ENCODE measurements at regions not wholly inside any gene's neighbourhood (a gene's known extent, or its start where the extent isn't known, plus 50 kb on each side); places are given as distances from the start of the nearest gene placed in this dataset.

DNA sequence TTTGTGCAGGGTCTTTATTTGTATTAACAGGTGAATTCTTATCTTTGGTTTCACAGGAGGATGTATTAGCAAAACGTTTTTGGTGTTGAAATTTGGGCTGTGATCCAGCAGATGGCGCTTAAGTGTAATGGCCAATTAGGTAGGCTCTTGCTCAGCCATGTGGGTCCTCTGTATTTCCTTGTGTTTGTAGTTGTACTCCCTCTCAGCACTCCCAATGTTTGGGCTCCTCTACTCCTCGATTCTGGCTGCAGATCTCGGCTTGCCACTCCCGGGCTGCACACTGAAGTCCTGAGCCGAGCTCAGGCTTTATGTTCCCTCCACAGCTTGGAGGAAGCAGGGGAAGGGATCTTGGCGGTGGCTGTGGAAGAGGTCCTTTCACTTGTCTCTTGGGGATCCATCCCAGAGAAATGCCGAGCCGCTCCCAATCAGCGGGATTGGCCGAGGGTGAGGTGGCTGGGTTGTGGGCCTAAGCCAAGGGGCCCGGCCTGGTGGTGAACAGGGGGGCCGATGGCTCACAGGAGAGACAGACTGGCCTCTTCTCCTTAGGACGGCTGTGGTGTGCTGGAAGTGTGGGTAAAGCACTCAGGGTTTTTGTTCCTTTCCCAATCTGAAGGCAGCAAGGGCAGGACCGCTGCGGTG lies 133.7 kb downstream of the AEBP2 start:
- peak in 1 of 3 experiments; percentile 26 for DNase-seq (ENCODE audit: low read depth in 3 of 3)

DNA sequence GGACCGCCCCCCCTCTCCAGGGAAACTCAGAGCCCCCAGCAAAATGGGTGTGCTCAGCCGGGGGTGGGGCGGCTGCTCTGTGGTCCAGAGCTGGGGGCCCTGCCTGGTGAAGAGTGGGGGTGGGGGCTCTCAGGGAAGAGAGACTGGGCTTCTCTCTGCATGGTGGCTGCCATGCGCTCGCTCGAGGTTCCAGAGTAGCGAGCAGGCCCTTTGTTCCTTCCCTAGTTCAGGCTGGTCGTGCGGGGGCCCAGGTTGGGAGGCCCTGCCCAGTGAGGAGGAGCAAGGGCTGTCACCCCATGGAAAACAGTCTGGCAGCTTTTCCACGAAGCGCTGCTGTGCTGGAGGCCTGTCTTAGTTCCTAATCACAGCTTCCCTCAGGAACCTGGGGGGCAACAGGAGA lies 134.6 kb downstream of the AEBP2 start:
- no peak for DNase-seq (ENCODE audit: low read depth in 3 of 3)

DNA sequence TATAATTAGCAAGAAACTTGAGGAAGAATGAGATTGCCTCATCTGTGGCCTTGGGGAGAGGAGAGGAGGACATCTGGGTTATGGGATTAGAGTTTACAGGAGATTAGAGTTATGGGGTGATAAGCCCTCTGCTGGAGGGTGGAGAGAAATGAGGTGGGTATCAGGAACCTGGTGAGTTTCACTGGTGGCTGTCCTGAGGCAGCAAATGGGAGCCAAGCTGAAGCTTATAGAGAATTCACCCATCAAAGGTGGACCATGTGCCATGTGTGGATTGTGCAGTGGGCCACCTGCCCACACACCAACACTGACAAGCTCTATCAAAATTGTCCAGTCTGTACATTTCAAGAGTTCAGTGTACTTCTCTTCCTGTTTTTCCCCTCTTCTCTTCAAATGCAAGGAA lies 135.3 kb downstream of the AEBP2 start:
- no peak for DNase-seq (ENCODE audit: low read depth in 3 of 3)

DNA sequence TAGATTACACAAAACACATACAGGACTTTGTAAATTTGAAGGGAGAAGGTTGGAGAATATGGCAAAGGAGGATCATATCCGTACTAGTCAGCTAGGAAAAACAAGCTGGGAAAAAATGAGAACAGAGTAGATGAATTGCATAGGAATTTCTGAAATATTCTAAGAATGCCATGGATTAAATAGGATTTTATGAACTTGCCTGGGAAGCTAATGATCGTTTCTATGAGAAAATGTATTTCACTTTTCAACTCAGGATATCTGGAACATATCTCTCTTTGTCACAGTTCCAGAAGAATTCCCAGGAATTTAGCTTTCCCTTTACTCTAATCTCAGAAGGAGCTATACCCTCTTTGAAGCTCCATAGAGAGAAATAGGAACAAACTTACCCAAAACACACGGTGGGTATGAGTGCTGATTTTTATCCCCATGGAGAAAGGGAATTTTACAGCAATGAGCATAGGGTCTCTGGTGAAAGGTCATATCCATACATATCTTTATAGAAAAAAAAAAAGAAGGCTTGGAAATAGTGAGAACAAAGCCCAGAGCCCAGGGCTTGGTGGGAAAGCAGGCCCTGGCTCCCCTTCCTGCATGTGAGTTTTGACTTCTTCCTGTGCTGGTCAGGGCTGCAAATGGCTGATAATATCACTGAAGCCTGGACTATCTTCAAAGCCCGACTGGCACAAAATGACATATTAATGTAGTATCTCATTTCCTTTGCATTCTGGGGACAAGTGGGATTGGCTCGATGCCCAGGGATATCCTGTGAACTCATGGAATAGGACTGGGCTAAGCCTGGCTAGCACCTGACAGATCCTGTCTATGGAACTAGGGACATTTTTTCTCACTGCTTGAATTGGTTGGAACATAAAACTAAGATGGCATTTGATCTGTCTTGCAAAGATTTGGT lies 136.3 kb downstream of the AEBP2 start:
- no peak for DNase-seq (ENCODE audit: low read depth in 3 of 3)

DNA sequence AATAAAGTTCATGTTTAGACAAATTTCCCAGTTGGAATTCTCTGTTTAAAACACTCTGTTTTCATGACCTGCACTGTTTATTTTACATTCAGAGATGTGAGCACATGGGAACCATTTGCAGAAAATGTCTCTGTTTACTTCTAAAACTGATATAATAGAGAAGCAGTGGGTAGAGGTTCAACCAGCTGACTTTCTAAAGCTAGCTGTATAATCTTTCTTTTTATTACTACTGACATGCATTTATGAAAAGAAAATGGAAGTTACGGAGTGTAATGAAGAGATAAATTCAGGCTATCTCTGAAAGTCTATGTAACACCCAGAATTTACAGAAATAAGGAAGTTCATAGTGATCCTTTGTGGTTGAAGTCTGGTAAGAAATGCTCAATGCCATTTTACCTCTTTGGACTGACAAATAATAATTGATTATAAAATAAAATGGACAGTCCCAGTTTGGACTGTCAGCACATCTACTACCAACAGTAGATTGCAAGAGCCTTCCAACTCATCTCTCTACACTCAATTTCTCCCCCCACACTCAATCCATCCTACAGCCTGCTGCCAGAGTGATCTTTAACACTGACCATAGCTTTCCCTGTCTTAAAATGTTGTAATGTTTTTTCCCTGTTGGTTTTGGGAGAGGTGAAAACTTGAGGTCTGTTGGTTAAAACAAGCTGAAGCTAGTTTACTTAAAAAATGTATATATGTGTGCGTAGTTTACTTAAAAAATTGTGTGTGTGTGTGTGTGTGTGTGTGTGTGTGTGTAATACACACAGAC lies 137.4 kb downstream of the AEBP2 start:
- no peak for DNase-seq (ENCODE audit: low read depth in 3 of 3)

DNA sequence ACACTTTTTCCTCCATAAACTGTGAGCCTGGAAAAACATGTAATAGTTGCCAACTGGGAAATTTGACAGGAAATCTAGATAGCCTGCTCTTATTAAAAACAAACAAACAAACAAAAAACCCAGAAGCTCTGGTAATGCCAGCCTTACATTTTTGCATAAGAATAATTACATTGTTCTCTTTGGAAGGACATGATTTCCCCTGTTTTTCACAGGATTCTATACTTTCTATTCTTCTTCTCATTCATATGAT lies 137.9 kb downstream of the AEBP2 start:
- DNase-seq (ENCODE audit: low read depth in 3 of 3), result no peak

DNA sequence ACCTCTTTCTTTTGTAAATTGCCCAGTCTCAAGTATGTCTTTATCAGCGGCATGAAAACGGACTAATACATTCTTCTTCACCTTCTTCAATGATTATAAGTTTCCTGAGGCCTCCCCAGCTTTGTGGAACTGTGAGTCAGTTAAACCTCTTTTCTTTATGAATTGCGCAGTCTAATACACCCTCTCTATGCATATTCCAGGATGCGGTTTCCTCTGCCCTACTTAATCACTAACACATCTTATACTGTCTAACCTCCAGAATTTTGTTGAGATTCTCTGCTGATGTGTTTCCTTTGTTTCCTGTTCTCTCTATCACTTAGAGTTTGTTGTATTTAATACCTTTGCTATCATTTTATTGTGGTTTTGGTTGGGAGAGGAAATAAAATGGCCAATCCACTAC lies 145.4 kb downstream of the AEBP2 start:
- DNase-seq (ENCODE audit: low read depth in 3 of 3), result no peak

DNA sequence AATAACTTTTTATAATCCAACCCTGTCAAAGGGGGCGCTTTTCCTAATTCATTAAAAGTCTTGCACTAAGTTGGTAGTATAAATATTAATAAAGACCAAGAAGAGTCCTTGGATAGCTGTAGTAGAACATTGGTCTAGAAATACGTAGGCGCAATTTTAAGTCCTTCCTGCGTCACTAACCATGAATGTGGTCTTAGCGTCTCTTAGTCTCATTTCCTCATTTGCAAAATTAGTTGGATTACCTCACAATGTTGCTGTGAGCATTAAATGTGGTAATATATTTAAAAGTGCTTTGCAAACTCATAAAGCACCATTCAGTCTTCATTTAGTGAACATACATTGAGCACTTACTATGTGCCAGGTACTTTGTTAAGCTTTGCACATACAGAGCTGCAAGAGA lies 149.7 kb downstream of the AEBP2 start:
- no peak for DNase-seq (ENCODE audit: low read depth in 3 of 3)

DNA sequence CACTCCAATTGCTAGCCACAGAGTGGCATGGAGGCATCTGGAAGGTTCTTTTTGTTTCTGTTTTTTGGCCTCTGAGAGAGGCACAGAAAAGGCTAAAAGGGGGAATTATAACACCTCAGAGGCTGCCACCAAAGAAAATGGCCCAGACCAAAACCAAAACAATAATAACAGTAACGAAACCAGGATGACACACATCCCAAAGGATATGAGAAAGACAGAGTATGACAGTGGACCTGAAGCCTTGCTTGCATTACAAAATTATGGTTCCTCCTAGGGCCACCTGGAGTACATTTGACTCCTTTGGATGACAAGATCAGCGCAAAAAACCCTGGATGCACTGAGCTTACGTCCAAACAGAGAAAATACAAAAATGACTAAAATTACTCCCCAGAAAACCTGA lies 152.7 kb downstream of the AEBP2 start:
- DNase-seq (ENCODE audit: low read depth in 3 of 3), result no peak

DNA sequence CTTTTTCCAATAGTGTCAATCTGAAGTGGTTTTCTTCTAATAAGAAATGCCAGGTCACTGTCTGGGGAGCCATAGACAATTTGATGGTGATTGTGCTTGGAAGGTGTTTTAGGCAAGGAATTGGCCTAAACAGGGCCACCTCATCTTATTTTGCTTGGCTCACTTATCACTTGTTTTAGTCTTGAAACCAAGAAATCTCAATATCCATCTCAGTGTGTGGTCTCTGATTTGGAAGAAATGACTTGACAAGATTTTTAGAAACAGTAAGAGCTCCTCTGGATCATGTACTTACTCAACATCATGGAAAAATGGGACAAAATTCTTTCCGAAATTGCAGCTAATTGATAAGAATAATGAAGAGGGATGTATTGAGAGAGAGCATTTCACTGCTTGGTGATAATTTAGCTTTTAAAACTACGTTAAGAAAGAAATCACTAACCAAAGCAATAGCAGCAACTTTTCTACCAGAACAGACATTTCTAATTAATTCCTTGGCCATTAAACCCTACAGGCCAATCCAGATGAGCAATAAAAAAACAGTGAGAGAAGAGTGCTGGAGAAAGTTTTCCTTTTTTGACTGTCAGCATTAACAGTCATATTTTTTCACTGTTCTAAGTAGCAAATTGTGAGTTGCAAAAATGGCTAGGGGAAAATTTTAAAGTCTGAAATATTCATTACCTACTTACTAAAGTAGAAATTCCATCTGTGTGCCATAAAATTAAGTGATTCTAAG lies 157.3 kb downstream of the AEBP2 start:
- DNase-seq (ENCODE audit: low read depth in 3 of 3), result no peak

DNA sequence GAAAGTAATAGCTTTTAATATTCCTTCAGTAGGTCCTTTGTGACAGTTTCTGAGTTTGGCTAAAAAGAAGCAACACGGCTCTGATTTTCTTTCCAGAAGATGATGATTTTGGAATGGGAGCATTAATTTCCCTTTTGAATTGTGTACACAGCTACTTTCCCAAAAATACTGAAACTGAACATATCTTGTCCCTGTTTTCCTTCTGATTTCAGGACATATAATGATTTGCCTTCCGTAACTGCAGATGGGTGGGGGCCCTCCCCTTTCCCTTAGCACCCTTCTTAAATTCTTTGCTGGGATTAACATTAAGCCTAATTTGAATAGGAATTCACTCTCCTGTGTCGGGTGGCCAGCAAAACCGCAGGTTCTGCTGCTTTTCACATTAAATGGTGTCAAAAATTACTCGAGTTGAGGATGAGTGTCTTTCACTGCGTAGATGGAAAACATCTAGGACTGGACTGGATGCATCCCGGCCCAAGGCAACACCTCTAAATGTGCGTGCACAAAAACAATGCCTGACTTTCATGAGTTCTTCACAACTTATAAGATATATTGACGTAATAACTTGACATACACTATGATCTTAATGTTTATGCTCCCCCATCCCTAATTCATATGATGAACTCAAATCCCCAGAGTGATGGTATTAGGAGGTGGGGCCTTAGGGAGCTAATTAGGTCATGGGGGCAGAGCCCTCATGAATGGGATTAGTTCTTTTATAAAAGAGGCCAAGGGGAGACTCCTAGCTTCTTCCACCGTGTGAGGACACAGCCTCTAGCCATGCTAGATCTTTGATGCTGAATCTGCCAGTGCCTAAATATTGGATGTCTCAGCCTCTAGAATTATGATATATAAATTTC lies 158.1 kb downstream of the AEBP2 start:
- no peak for DNase-seq (ENCODE audit: low read depth in 3 of 3)

DNA sequence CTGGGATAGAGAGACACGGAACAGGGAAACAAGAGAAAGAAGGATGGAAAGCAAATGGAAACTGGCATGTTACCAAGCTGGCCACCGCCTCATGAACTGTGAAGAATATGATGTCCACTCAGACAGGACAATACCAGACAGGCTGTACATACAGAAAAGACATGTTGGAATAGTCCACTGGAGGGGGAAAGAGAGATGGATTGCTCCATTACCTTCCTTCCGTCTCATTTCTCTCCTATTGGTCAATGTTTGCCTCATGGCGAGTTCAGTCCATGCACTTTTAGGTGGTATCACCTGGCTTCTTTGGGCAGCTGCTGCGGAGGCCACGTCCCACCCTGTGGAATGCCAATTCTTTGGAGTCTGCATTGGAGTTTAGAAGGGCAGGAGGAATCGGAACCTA lies 166.4 kb downstream of the AEBP2 start:
- no peak for DNase-seq (ENCODE audit: low read depth in 3 of 3)

DNA sequence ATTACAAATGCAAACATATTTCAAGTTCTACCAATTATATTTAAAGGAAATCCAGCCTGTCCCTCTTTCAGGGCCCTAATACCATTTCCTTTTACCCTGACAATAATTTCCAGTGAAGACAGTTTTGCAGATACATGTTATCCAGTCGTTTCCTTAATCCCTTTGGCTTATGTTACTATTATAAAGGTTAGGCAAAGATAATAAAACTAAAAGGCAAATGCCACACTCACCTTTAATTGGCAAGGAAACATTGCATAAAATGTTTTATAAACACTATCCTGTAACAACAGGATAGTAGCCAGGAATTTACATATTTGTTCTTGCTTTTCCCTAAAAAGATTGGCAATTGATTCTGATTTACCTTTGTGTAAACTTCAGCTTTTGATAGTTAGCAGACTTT lies 168.7 kb downstream of the AEBP2 start:
- DNase-seq (ENCODE audit: low read depth in 3 of 3), result no peak

DNA sequence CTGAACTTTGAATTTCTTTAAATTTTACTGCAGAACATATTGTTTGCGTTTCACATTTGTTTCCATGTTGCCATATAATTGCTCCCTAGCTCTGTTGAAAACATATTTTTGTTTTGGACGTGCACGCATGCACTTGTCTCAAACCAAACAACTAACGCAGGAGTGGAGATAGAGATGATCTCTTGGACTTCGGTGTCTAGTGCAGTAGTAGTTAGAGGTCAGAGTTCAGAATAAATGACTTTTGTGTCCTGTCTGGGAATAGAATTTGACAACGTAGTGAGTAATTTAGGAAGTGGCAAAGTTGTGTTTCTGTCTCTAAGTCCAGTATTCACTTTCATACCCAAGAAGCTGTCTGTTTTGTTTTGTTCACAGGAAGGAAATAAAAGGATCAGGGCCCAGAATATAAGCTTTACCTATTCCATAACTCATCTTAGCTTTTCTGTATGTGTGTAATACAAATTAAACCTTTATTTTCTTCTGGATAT lies 173.8 kb downstream of the AEBP2 start:
- no peak for DNase-seq (ENCODE audit: low read depth in 3 of 3)

DNA sequence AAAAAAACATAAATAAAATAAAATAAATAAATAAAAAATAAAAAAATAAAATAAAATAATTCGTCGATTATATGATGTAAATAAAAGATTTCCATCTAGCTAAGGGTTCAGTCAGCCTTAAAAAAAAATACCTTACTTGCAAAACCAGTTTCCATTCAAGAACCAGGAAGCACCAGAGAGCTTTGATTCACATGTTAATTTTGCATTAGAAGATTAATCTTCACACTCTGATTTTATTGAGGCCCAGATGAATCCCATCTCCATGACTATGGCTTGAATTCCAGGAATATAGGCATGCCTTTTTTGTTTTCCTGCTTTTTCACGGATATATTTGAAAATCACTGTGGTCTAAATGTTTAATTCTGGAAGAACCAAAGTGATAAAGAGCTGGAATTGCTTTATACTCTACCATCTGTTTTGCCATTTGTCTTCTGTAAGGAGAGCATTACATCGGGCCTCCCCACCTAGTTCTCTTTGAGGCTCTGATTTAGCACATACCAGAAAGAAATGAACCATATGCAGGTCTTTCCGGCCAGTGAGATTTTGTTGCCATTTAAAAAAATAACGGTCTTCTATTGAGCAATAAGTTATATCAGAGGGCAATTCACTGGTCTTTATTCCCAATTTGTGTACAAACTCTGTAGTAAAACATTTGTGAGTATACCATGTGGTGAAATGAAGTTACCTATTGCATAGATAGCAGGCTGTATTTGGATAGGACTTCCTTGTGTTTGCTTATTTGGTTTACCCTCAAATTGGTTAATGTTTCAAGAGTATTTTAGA lies 175.5 kb downstream of the AEBP2 start:
- no peak for DNase-seq (ENCODE audit: low read depth in 3 of 3)

DNA sequence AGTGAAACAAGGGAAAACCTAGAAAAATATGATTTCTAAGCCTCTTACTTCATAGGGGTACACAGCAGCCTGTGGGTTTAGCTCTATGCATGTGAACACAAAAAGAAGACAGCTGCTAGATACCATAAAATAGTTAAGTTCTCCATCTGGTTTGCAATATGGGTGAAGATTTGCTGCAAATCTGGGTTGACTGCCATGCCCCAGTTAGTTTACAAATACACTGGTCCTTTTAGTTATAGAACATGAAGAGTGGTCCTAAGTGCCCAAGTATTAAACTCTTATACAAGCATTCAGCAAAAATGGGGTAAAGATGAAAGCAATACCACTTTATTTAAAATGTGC lies 176.1 kb downstream of the AEBP2 start:
- DNase-seq (ENCODE audit: low read depth in 3 of 3), result no peak

DNA sequence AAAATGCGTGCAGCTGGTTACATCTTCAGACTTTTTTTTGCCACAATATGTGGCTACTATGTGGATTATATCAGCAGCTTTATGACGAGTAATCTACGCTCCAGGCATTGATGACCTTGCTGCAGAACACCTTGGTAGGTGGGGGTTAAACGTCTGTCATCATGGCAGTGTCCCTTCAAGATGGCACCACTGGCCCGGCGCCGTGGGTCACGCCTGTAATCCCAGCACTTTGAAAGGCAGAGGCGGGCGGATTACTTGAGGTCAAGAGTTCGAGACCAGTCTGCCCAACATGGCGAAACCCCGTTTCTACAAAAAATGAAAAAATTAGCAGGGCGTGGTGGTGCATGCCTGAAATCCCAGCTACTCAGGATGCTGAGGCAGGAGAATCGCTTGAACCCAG lies 177.5 kb downstream of the AEBP2 start:
- no peak for DNase-seq (ENCODE audit: low read depth in 3 of 3)

DNA sequence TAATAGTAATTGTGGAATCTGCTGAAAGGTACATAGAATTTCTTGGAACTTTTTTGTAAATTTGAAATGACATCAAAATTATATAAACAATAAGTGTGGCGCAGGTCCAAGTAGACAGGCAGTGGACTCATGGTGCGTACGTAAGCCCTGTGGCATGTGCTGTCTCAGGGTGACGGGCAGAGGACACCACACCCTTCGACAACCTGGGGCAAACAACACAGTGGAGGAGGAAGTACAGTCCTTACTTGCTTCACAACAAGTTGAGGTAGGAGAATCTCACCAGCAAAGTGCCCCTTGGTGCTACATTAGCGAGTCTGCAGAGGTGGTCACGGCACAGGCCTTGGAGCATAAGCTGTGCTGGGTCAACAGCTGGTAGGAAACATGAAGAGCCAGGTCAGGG lies 180.9 kb downstream of the AEBP2 start:
- no peak for DNase-seq (ENCODE audit: low read depth in 3 of 3)

DNA sequence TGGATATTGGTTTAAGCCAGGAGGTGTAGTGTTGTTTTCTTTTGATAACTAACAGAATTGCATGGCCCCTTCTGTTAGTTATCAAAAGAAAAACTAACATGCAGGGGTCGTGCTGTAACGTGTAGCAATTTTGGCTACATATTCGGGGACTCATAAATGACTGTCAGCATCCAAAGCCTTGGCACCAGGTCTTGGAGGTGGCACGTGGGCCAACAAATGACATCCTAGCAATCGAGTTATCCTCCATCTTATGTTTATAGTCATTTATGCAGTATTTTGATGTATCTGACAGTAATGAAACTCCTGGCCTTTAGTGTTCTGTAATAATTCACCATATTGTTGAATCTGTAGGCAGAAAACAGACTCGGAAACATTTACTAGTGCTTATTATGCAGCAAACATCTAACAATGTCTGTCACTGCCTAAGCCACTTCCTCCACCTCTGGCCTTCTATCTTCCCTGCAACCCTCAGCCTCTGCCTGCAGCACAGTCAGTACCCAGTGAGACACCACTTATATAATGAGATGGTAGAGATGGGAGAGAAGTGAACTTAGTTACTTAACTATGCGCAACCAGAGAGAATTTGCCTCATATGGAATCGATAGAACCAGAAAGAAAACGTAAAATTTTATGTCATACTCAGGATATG lies 184.6 kb downstream of the AEBP2 start:
- DNase-seq (ENCODE audit: low read depth in 3 of 3), result no peak

DNA sequence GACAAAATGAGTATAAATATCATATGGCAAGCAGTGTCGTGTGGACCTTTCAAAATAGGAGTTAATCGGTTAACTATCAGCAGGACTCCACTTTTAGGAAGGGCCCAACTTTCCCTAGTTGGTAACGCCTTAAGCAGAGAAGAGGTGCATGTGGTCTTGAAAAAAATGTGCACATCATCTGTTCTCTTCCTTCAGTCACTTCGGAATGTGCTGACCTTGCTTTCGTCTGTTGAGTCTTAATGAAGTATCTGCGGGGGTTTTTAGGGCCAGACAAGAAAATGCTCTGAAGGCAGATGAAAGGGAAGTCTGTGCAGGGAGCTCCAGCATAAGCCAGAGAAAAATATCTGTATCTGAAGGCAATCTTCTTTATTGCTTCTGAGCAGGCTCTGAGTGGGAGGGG lies 185.2 kb downstream of the AEBP2 start:
- no peak for DNase-seq (ENCODE audit: low read depth in 3 of 3)

Measured in stimulated activated CD4-positive, alpha-beta T cell treated with anti-CD3 and anti-CD28 coated beads, TNF-alpha, amount 100 ng/mL, for 24 hours (primary cell).